SK-N-SH (cell line): ENCODE measurements at regions not wholly inside any gene's neighbourhood (a gene's known extent, or its start where the extent isn't known, plus 50 kb on each side); places are given as distances from the start of the nearest gene placed in this dataset.

Experiments
- CTCF ChIA-PET: fragments of 300-600, 350-600 bp; formaldehyde crosslinking; extraction: SDS; loops from one replicate; lab custom pipeline; 2021; lab: Yijun Ruan, JAX
- POLR2A ChIA-PET: fragments of 350-600 bp; sonication (Branson Sonifier 250); formaldehyde crosslinking; extraction: SDS; loops from one replicate; lab custom pipeline; 2020; ENCODE audit warnings: antibody characterized with exemption, inconsistent platforms; lab: Yijun Ruan, JAX
- DNase-seq: peaks from one replicate; pipeline ENCODE4 v3.0.0; 2012
- H2AFZ ChIP-seq: fragments of 200-600 bp; sonication (generic); 2 replicates; pipeline ENCODE4 v1.8.1; 2016; ENCODE audit warnings: antibody characterized with exemption, mild to moderate bottlenecking, low read depth
- H3F3A ChIP-seq: fragments of 200-600 bp; sonication (generic); replicated peaks from 2 replicates; pipeline ENCODE3; 2016; ENCODE audit warnings: antibody characterized with exemption, mild to moderate bottlenecking; ENCODE audit not compliant: insufficient read depth
- H3K27ac ChIP-seq, 2 experiments: fragments of 200-500 bp in 1 of 2; fragments of 200-600 bp in 1 of 2; sonication (Bioruptor generic) in 1 of 2; sonication (generic), shearing (Covaris generic) in 1 of 2; 2 replicates each; pipeline versions ENCODE4 v1.5.1 to v1.6.1; 2014 to 2016; ENCODE audit warnings: low read depth in 2 of 2, inconsistent platforms in 1 of 2, low read length in 1 of 2, mild to moderate bottlenecking in 1 of 2, mixed read lengths in 1 of 2
- H3K27me3 ChIP-seq: fragments of 200-600 bp; sonication (generic), shearing (Covaris generic); 2 replicates; pipeline ENCODE4 v1.6.1; 2016; ENCODE audit warnings: mixed run types; ENCODE audit not compliant: insufficient read depth
- H3K36me3 ChIP-seq, 2 experiments: fragments of 200-500 bp in 1 of 2; fragments of 200-600 bp in 1 of 2; sonication (Bioruptor generic) in 1 of 2; sonication (generic) in 1 of 2; replicated peaks in 1 of 2; 2 replicates each; pipeline versions ENCODE3 to v1.5.1; 2014 to 2016; ENCODE audit warnings: low read length in 1 of 2, mild to moderate bottlenecking in 1 of 2; ENCODE audit not compliant: insufficient read depth in 2 of 2, control insufficient read depth in 1 of 2
- H3K4me1 ChIP-seq, 2 experiments: fragments of 200-500 bp in 1 of 2; fragments of 200-600 bp in 1 of 2; sonication (Bioruptor generic) in 1 of 2; sonication (generic), shearing (Covaris generic) in 1 of 2; 2 replicates each; pipeline versions ENCODE4 v1.5.1 to v1.6.1; 2014 to 2016; ENCODE audit warnings: low read depth in 1 of 2, low read length in 1 of 2, mixed run types in 1 of 2; ENCODE audit not compliant: insufficient read depth in 2 of 2, control insufficient read depth in 1 of 2
- H3K4me2 ChIP-seq: fragments of 200-600 bp; sonication (generic), shearing (Covaris generic); 2 replicates; pipeline ENCODE4 v1.6.1; 2017; ENCODE audit warnings: mixed run types
- H3K4me3 ChIP-seq, 2 experiments: fragments of 200-500 bp in 1 of 2; fragments of 200-600 bp in 1 of 2; sonication (Bioruptor generic) in 1 of 2; sonication (generic), shearing (Covaris generic) in 1 of 2; 2 replicates each; pipeline versions ENCODE4 v1.5.1 to v1.8.1; 2014 to 2016; ENCODE audit warnings: low read depth in 2 of 2, inconsistent platforms in 1 of 2, low read length in 1 of 2, mild to moderate bottlenecking in 1 of 2, mixed read lengths in 1 of 2, moderate library complexity in 1 of 2
- H3K79me2 ChIP-seq: fragments of 200-600 bp; sonication (generic); 2 replicates; pipeline ENCODE4 v1.8.1; 2017; ENCODE audit warnings: mild to moderate bottlenecking; ENCODE audit not compliant: insufficient read depth
- H3K9ac ChIP-seq: fragments of 200-600 bp; sonication (generic); 2 replicates; pipeline ENCODE4 v1.6.1; 2017; ENCODE audit warnings: mixed run types
- H3K9me2 ChIP-seq: fragments of 200-600 bp; sonication (generic); 2 replicates; pipeline ENCODE4 v1.6.1; 2017; ENCODE audit warnings: mixed run types
- H3K9me3 ChIP-seq: fragments of 200-600 bp; sonication (generic); 2 replicates; pipeline ENCODE4 v1.6.1; 2017; ENCODE audit warnings: mixed run types, mild to moderate bottlenecking, moderate library complexity
- H4K20me1 ChIP-seq: fragments of 200-600 bp; sonication (generic); 2 replicates; pipeline ENCODE4 v1.6.1; 2017; ENCODE audit warnings: mild to moderate bottlenecking, mixed run types; ENCODE audit not compliant: insufficient read depth
- CTCF ChIP-seq: fragments of 200-600 bp; sonication (generic); IDR thresholded peaks from 2 replicates; pipeline ENCODE4 v1.6.1; 2017; ENCODE audit warnings: antibody characterized with exemption, mild to moderate bottlenecking, moderate library complexity
- GABPA ChIP-seq: IDR thresholded peaks from 2 replicates; pipeline ENCODE4 v1.4.0; 2012; ENCODE audit warnings: low read depth, mild to moderate bottlenecking
- JUND ChIP-seq: IDR thresholded peaks from 2 replicates; pipeline ENCODE4 v1.4.0; 2012
- MAX ChIP-seq: IDR thresholded peaks from 2 replicates; pipeline ENCODE4 v1.4.0; 2012; ENCODE audit warnings: low read depth
- MEF2A ChIP-seq: IDR thresholded peaks from 2 replicates; pipeline ENCODE4 v1.4.0; 2012; ENCODE audit warnings: low read depth, borderline replicate concordance
- NFIC ChIP-seq: IDR thresholded peaks from 2 replicates; pipeline ENCODE4 v1.4.0; 2012; ENCODE audit warnings: borderline replicate concordance
- NRF1 ChIP-seq: IDR thresholded peaks from 2 replicates; pipeline ENCODE4 v1.6.1; 2012; ENCODE audit warnings: low read depth, mild to moderate bottlenecking, low read length
- POLR2AphosphoS5 ChIP-seq: IDR thresholded peaks from 2 replicates; pipeline ENCODE4 v1.6.1; 2012; ENCODE audit warnings: low read depth, low read length
- RAD21 ChIP-seq: IDR thresholded peaks from 2 replicates; pipeline ENCODE4 v1.6.1; 2012; ENCODE audit warnings: mild to moderate bottlenecking, low read length
- RCOR1 ChIP-seq: fragments of 150-350 bp; IDR thresholded peaks from 2 replicates; pipeline ENCODE4 v1.6.1; 2017; ENCODE audit warnings: antibody characterized with exemption, low read length
- SMC3 ChIP-seq: IDR thresholded peaks from 2 replicates; pipeline ENCODE4 v1.6.1; 2012; ENCODE audit warnings: low read depth, low read length, improper control_type of control experiment
- TEAD4 ChIP-seq: IDR thresholded peaks from 2 replicates; pipeline ENCODE4 v1.4.0; 2012; ENCODE audit warnings: mild to moderate bottlenecking, borderline replicate concordance; ENCODE audit not compliant: insufficient read depth
- USF1 ChIP-seq: IDR thresholded peaks from 2 replicates; pipeline ENCODE4 v1.4.0; 2012; ENCODE audit warnings: low read depth, borderline replicate concordance
- USF2 ChIP-seq: fragments of 150-350 bp; IDR thresholded peaks from 2 replicates; pipeline ENCODE4 v1.6.1; 2017; ENCODE audit warnings: antibody characterized with exemption, low read length, low read depth, borderline replicate concordance
- YY1 ChIP-seq: IDR thresholded peaks from 2 replicates; pipeline ENCODE4 v1.4.0; 2012; ENCODE audit warnings: low read depth, mild to moderate bottlenecking
- ZBTB33 ChIP-seq: IDR thresholded peaks from 2 replicates; pipeline ENCODE4 v1.4.0; 2012; ENCODE audit warnings: low read depth, borderline replicate concordance
- WGBS: methylation state at CpG from one replicate; pipeline ENCODE4 v1.1.6; 2017; ENCODE audit warnings: low lambda C conversion rate; 5-methylcytosine and 5-hydroxymethylcytosine counted together

GRCh38 chr2:122135021-122135937 lies 379.8 kb downstream of the TSN start:
- no peak overlapping the region for H3K4me3 ChIP-seq
- DNase-seq: no peak
- ChIA-PET CTCF (no interaction called here), POLR2A (no interaction called here)
- no peaks in the 10 kb centered on the region for H3K27me3 ChIP-seq
- H3K9me2 ChIP-seq: no peaks in the 10 kb centered on the region
- H3K9ac ChIP-seq: no peak overlapping the region
- H3K4me2 ChIP-seq: no peak overlapping the region
- H3F3A ChIP-seq: no peaks in the 10 kb centered on the region
- H3K79me2 ChIP-seq: no peaks in the 10 kb centered on the region
- H3K36me3 ChIP-seq: no peaks in the 10 kb centered on the region
- H3K9me3 ChIP-seq: no peaks in the 10 kb centered on the region
- 51% methylated on average over 10 of the region's 10 CpGs for WGBS
- no peak overlapping the region for H3K27ac ChIP-seq
- no peak for TF ChIP-seq JUND
- H4K20me1 ChIP-seq: no peaks in the 10 kb centered on the region
- H2AFZ ChIP-seq: no peak overlapping the region
- H3K4me1 ChIP-seq: no peaks in the 10 kb centered on the region

- TF ChIP-seq SMC3: peak; percentile 13; the same call in 1 of the 2 replicates
- TF ChIP-seq CTCF: peak; percentile 11; the same call in 1 of the 2 replicates
- TF ChIP-seq NRF1: no peak
- TF ChIP-seq MAX: no peak
- TF ChIP-seq RCOR1: no peak
- peak; percentile 53 for TF ChIP-seq RAD21
- TF ChIP-seq, all 33 proteins: peak for 3
- H3K4me2 ChIP-seq: no peak overlapping the region
- WGBS: 10% methylated on average over 2 of the region's 2 CpGs
Measured at GRCh38 chr2:122136056-122136455, 380.6 kb downstream of the TSN start.

GRCh38 chr2:122138561-122138960 lies 383.1 kb downstream of the TSN start:
- H3K9me2 ChIP-seq: no peaks in the 10 kb centered on the region
- no peaks in the 10 kb centered on the region for H3K9me3 ChIP-seq
- H3K79me2 ChIP-seq: no peaks in the 10 kb centered on the region
- H3F3A ChIP-seq: no peaks in the 10 kb centered on the region
- H3K4me1 ChIP-seq: no peaks in the 10 kb centered on the region
- CTCF ChIA-PET: no interaction called here
- no peak overlapping the region for H3K4me3 ChIP-seq
- 67% methylated on average over 7 of the region's 7 CpGs for WGBS
- H4K20me1 ChIP-seq: no peaks in the 10 kb centered on the region
- H3K9ac ChIP-seq: no peak overlapping the region
- no peak overlapping the region for H3K4me2 ChIP-seq
- no peak overlapping the region for H3K27ac ChIP-seq
- no peaks in the 10 kb centered on the region for H3K36me3 ChIP-seq
- DNase-seq: no peak
- POLR2A ChIA-PET: no interaction called here
- H3K27me3 ChIP-seq: no peaks in the 10 kb centered on the region
- no peak overlapping the region for H2AFZ ChIP-seq
- TF ChIP-seq POLR2AphosphoS5 (no peak), ZBTB33 (no peak), USF1 (no peak), TEAD4 (no peak), MEF2A (no peak), USF2 (no peak), YY1 (no peak), GABPA (no peak), NFIC (no peak)

More at GRCh38 chr2:122136056-122136455, 380.6 kb downstream of the TSN start:
- peak; percentile 40 for DNase-seq
- Histone ChIP-seq H3K79me2 (no peaks in the 10 kb centered on the region), H3K9me2 (no peaks in the 10 kb centered on the region), H3K9ac (no peak overlapping the region), H2AFZ (no peak overlapping the region), H3K36me3 (no peaks in the 10 kb centered on the region), H3K27ac (no peak overlapping the region), H3K27me3 (no peaks in the 10 kb centered on the region), H3K9me3 (no peaks in the 10 kb centered on the region), H3K4me3 (no peak overlapping the region), H3K4me1 (no peaks in the 10 kb centered on the region), H3F3A (no peaks in the 10 kb centered on the region), H4K20me1 (no peaks in the 10 kb centered on the region)
- ChIA-PET POLR2A (no interaction called here), CTCF (interaction anchor here (1.0 to 1.3 kb wide), 3 partner anchors 9 to 23 kb away, joined by 3 to 4 read pairs (median 3); no protein-coding TSS in a partner anchor)
